GM18861 (cell line): ENCODE measurements at regions not wholly inside any gene's neighbourhood (a gene's known extent, or its start where the extent isn't known, plus 50 kb on each side); places are given as distances from the start of the nearest gene placed in this dataset.
A peak's percentile ranks its signal among the peaks of the same experiment; 100 is the strongest.
"Not testable (repeated sequence)": the region's sequence is repeated elsewhere in the genome, so short reads cannot be mapped to it uniquely, and the experiment has no call there.

Source experiments
- ATAC-seq: cut with Tn5 transposase; IDR thresholded peaks from one replicate; pipeline ENCODE4 v1.9.1; 2021; ENCODE audit not compliant: unreplicated experiment

- ATAC-seq, result no peak
These were observed 133.5 kb upstream of the KRAS start for GRCh38 chr12:25384038-25384892.

GRCh38 chr12:25382311-25383106 lies 131.8 kb upstream of the KRAS start:
- ATAC-seq, result no peak

- no peak for ATAC-seq
These were observed 126.9 kb upstream of the KRAS start for GRCh38 chr12:25377469-25378177.

GRCh38 chr12:25376985-25377384 lies 126.3 kb upstream of the KRAS start:
- no peak for ATAC-seq

GRCh38 chr12:25376407-25376806 lies 125.7 kb upstream of the KRAS start:
- ATAC-seq, result no peak

GRCh38 chr12:25372969-25373817 lies 122.5 kb upstream of the KRAS start:
- ATAC-seq, result no peak

GRCh38 chr12:25372002-25372401 lies 121.3 kb upstream of the KRAS start:
- no peak for ATAC-seq

- no peak for ATAC-seq
These were observed 117.8 kb upstream of the KRAS start for GRCh38 chr12:25368557-25368956.

- no peak for ATAC-seq
These were observed 115.4 kb upstream of the KRAS start for GRCh38 chr12:25366122-25366521.

GRCh38 chr12:25365340-25365730 lies 114.6 kb upstream of the KRAS start:
- ATAC-seq, result no peak

GRCh38 chr12:25364529-25365339 lies 114.0 kb upstream of the KRAS start:
- ATAC-seq, result peak; percentile 78

GRCh38 chr12:25362646-25363045 lies 111.9 kb upstream of the KRAS start:
- ATAC-seq, result no peak

GRCh38 chr12:25361511-25361910 lies 110.8 kb upstream of the KRAS start:
- ATAC-seq, result no peak

- ATAC-seq, result no peak
These were observed 106.9 kb upstream of the KRAS start for GRCh38 chr12:25357595-25357994.

GRCh38 chr12:25352942-25353341 lies 102.2 kb upstream of the KRAS start:
- not testable (repeated sequence) for ATAC-seq

- ATAC-seq, result peak; percentile 78
These were observed 101.6 kb upstream of the KRAS start for GRCh38 chr12:25352083-25352918.

- ATAC-seq, result no peak
These were observed 97.8 kb upstream of the KRAS start for GRCh38 chr12:25348593-25348895.

- ATAC-seq, result no peak
These were observed 97.2 kb upstream of the KRAS start for GRCh38 chr12:25347716-25348592.
